IMR-90 (cell line): ENCODE measurements at regions not wholly inside any gene's neighbourhood (a gene's known extent, or its start where the extent isn't known, plus 50 kb on each side); places are given as distances from the start of the nearest gene placed in this dataset.

Experiments
- ATAC-seq: fragments of 200-7000 bp; cut with Tn5 transposase; 2 replicates; pipeline ENCODE4 v1.9.1; 2020; ENCODE audit warnings: low read depth, mild to moderate bottlenecking, moderate library complexity
- BruUV-seq: library from RNA; stranded (reverse); fragments of 400-500 nt; replicated peaks from 2 replicates; lab custom pipeline; 2021; lab: Mats Ljungman, UMichigan
- CTCF ChIA-PET: fragments of 300-600 bp; formaldehyde crosslinking; extraction: SDS; loops from one replicate; lab custom pipeline; 2021; ENCODE audit warnings: antibody characterized with exemption; lab: Yijun Ruan, JAX
- POLR2A ChIA-PET: fragments of 300-600 bp; sonication (Branson Sonifier 250); formaldehyde crosslinking; loops from one replicate; lab custom pipeline; 2022; ENCODE audit warnings: antibody characterized with exemption; ENCODE audit not compliant: unreplicated experiment; lab: Charles Lee
- DNase-seq: peaks from one replicate; pipeline ENCODE4 v3.0.0; 2013
- H2AFZ ChIP-seq: replicated peaks from 2 replicates; pipeline ENCODE3; 2013; ENCODE audit warnings: low read length, mild to moderate bottlenecking; ENCODE audit not compliant: poor library complexity
- H2AK5ac ChIP-seq: 2 replicates; pipeline ENCODE4 v1.6.1; 2013; ENCODE audit warnings: low read depth, low read length, inconsistent platforms
- H2AK9ac ChIP-seq: replicated peaks from 2 replicates; pipeline ENCODE3; 2013; ENCODE audit warnings: mild to moderate bottlenecking, low read depth, low read length, moderate library complexity; ENCODE audit not compliant: poor library complexity
- H2BK120ac ChIP-seq: 2 replicates; pipeline ENCODE4 v1.6.1; 2013; ENCODE audit warnings: low read depth, low read length, inconsistent platforms
- H2BK15ac ChIP-seq: 3 replicates; pipeline ENCODE4 v1.6.1; 2013; ENCODE audit warnings: low read depth, low read length, inconsistent platforms
- H2BK20ac ChIP-seq: 2 replicates; pipeline ENCODE4 v1.6.1; 2013; ENCODE audit warnings: low read depth, mild to moderate bottlenecking, inconsistent platforms, low read length, moderate library complexity
- H2BK5ac ChIP-seq: 2 replicates; pipeline ENCODE4 v1.6.1; 2013; ENCODE audit warnings: mild to moderate bottlenecking, low read depth, low read length, inconsistent platforms; ENCODE audit not compliant: poor library complexity, severe bottlenecking
- H3K14ac ChIP-seq: replicated peaks from 2 replicates; pipeline ENCODE4 v1.6.1; 2013; ENCODE audit warnings: low read depth, low read length, inconsistent platforms
- H3K18ac ChIP-seq: 2 replicates; pipeline ENCODE4 v1.6.1; 2013; ENCODE audit warnings: low read depth, low read length, control low read depth
- H3K23ac ChIP-seq: 2 replicates; pipeline ENCODE4 v1.6.1; 2013; ENCODE audit warnings: low read depth, low read length, inconsistent platforms
- H3K27ac ChIP-seq: 2 replicates; pipeline ENCODE4 v1.5.1; 2013; ENCODE audit warnings: mild to moderate bottlenecking, control low read depth, low read length; ENCODE audit not compliant: insufficient read depth
- H3K27me3 ChIP-seq: 2 replicates; pipeline ENCODE4 v1.6.1; 2013; ENCODE audit warnings: low read length; ENCODE audit not compliant: control insufficient read depth, insufficient read depth
- H3K36me3 ChIP-seq: 2 replicates; pipeline ENCODE4 v1.6.1; 2013; ENCODE audit warnings: low read length, mixed read lengths; ENCODE audit not compliant: control insufficient read depth, insufficient read depth
- H3K4ac ChIP-seq: 2 replicates; pipeline ENCODE4 v1.6.1; 2013; ENCODE audit warnings: low read depth, low read length, inconsistent platforms
- H3K4me1 ChIP-seq: 2 replicates; pipeline ENCODE4 v1.6.1; 2013; ENCODE audit warnings: low read length, mixed read lengths; ENCODE audit not compliant: control insufficient read depth, insufficient read depth
- H3K4me2 ChIP-seq: 2 replicates; pipeline ENCODE4 v1.6.1; 2013; ENCODE audit warnings: low read depth, mild to moderate bottlenecking, control low read depth, low read length, moderate library complexity
- H3K4me3 ChIP-seq: 2 replicates; pipeline ENCODE4 v1.5.1; 2013; ENCODE audit warnings: low read depth, mild to moderate bottlenecking, control low read depth, low read length, moderate library complexity; ENCODE audit not compliant: insufficient read depth
- H3K56ac ChIP-seq: 2 replicates; pipeline ENCODE4 v1.6.1; 2013; ENCODE audit warnings: low read length, inconsistent platforms; ENCODE audit not compliant: insufficient read depth; ENCODE audit errors: extremely low read depth
- H3K79me1 ChIP-seq, 2 experiments: 2 replicates each; pipeline ENCODE4 v1.6.1; 2013; ENCODE audit warnings: low read length in 2 of 2, inconsistent platforms in 1 of 2, low read depth in 1 of 2
- H3K9ac ChIP-seq: 2 replicates; pipeline ENCODE4 v1.6.1; 2013; ENCODE audit warnings: low read depth, low read length, control low read depth
- H3K9me1 ChIP-seq: 2 replicates; pipeline ENCODE4 v1.6.1; 2013; ENCODE audit warnings: low read length, inconsistent platforms; ENCODE audit not compliant: insufficient read depth
- H3K9me3 ChIP-seq: 2 replicates; pipeline ENCODE4 v1.6.1; 2013; ENCODE audit warnings: low read length; ENCODE audit not compliant: control insufficient read depth, insufficient read depth
- H4K20me1 ChIP-seq: 2 replicates; pipeline ENCODE4 v1.6.1; 2013; ENCODE audit warnings: low read length, inconsistent platforms; ENCODE audit not compliant: insufficient read depth
- H4K5ac ChIP-seq: 2 replicates; pipeline ENCODE4 v1.6.1; 2013; ENCODE audit warnings: mild to moderate bottlenecking, low read depth, low read length, control low read depth
- H4K8ac ChIP-seq, 2 experiments: 2 replicates each; pipeline ENCODE4 v1.6.1; 2013; ENCODE audit warnings: low read depth in 2 of 2, low read length in 2 of 2, control low read depth in 1 of 2, inconsistent platforms in 1 of 2
- H4K91ac ChIP-seq: 2 replicates; pipeline ENCODE4 v1.6.1; 2013; ENCODE audit warnings: low read depth, low read length, inconsistent platforms; ENCODE audit not compliant: insufficient read depth
- BHLHE40 ChIP-seq: fragments of 150-350 bp; IDR thresholded peaks from 2 replicates; pipeline ENCODE4 v1.6.1; 2016; ENCODE audit warnings: mild to moderate bottlenecking, low read depth, low read length
- CEBPB ChIP-seq: IDR thresholded peaks from 2 replicates; pipeline ENCODE4 v1.6.1; 2012; ENCODE audit warnings: low read depth, low read length, improper control_type of control experiment
- CHD1 ChIP-seq: IDR thresholded peaks from 2 replicates; pipeline ENCODE4 v1.6.1; 2012; ENCODE audit warnings: low read depth, low read length, improper control_type of control experiment
- CTCF ChIP-seq: conservative IDR thresholded peaks from 2 replicates; pipeline ENCODE4 v1.5.1; 2012; ENCODE audit warnings: mild to moderate bottlenecking, low read depth, low read length, improper control_type of control experiment
- ELK1 ChIP-seq: fragments of 150-350 bp; IDR thresholded peaks from 2 replicates; pipeline ENCODE4 v1.6.1; 2016; ENCODE audit warnings: low read depth, mild to moderate bottlenecking, low read length, moderate library complexity, borderline replicate concordance
- FOS ChIP-seq: fragments of 150-350 bp; IDR thresholded peaks from 2 replicates; pipeline ENCODE4 v1.6.1; 2016; ENCODE audit warnings: low read depth, low read length
- MAFK ChIP-seq: IDR thresholded peaks from 2 replicates; pipeline ENCODE4 v1.6.1; 2012; ENCODE audit warnings: low read depth, low read length, improper control_type of control experiment
- MAZ ChIP-seq: IDR thresholded peaks from 2 replicates; pipeline ENCODE4 v1.6.1; 2012; ENCODE audit warnings: low read depth, mild to moderate bottlenecking, low read length, improper control_type of control experiment, moderate library complexity, borderline replicate concordance
- MXI1 ChIP-seq: IDR thresholded peaks from 2 replicates; pipeline ENCODE4 v1.6.1; 2012; ENCODE audit warnings: low read depth, mild to moderate bottlenecking, low read length, moderate library complexity, borderline replicate concordance
- NFE2L2 ChIP-seq: fragments of 150-350 bp; IDR thresholded peaks from 2 replicates; pipeline ENCODE4 v1.6.1; 2016; ENCODE audit warnings: low read depth, mild to moderate bottlenecking, low read length
- POLR2A ChIP-seq: IDR thresholded peaks from 2 replicates; pipeline ENCODE4 v1.6.1; 2012; ENCODE audit warnings: mild to moderate bottlenecking, low read depth, low read length
- RAD21 ChIP-seq: IDR thresholded peaks from 2 replicates; pipeline ENCODE4 v1.6.1; 2012; ENCODE audit warnings: low read length, improper control_type of control experiment
- RCOR1 ChIP-seq: IDR thresholded peaks from 2 replicates; pipeline ENCODE4 v1.6.1; 2012; ENCODE audit warnings: mild to moderate bottlenecking, low read length, improper control_type of control experiment; ENCODE audit not compliant: insufficient replicate concordance
- RFX5 ChIP-seq: IDR thresholded peaks from 2 replicates; pipeline ENCODE4 v1.8.0; 2012; ENCODE audit warnings: low read depth, mild to moderate bottlenecking, low read length, moderate library complexity
- SMC3 ChIP-seq: fragments of 150-350 bp; IDR thresholded peaks from 2 replicates; pipeline ENCODE4 v1.6.1; 2016; ENCODE audit warnings: low read depth, mild to moderate bottlenecking, antibody characterized with exemption, low read length, moderate library complexity
- USF2 ChIP-seq: fragments of 150-350 bp; IDR thresholded peaks from 2 replicates; pipeline ENCODE4 v1.6.1; 2017; ENCODE audit warnings: mild to moderate bottlenecking, antibody characterized with exemption, low read length, low read depth
- WGBS, 2 experiments: methylation state at CpG; one replicate each; pipeline versions ENCODE4 v1.1.5 to v1.1.7; 2013; ENCODE audit warnings: missing lambda C conversion rate in 2 of 2; ENCODE audit not compliant: insufficient read length in 1 of 2; ENCODE audit errors: extremely low coverage in 2 of 2; 5-methylcytosine and 5-hydroxymethylcytosine counted together
- dilution Hi-C: fragments of 300-500 bp; cut with HindIII; formaldehyde crosslinking; loops from one replicate; pipeline ENCODE4 v1.14.3; 2018; ENCODE audit warnings: low sequenced_read_pairs; ENCODE audit not compliant: unreplicated experiment
- in situ Hi-C: fragments of 300-500 bp; cut with MboI; formaldehyde crosslinking; loops from 3 replicates; pipeline ENCODE4 v1.14.3; 2019; ENCODE audit warnings: low sequenced_read_pairs, inconsistent platforms, mixed read lengths
- intact Hi-C: fragments of 100-400 bp; cut with micrococcal nuclease; formaldehyde crosslinking; loops from 2 replicates; pipeline ENCODE4 v1.10.0; 2022

DNA sequence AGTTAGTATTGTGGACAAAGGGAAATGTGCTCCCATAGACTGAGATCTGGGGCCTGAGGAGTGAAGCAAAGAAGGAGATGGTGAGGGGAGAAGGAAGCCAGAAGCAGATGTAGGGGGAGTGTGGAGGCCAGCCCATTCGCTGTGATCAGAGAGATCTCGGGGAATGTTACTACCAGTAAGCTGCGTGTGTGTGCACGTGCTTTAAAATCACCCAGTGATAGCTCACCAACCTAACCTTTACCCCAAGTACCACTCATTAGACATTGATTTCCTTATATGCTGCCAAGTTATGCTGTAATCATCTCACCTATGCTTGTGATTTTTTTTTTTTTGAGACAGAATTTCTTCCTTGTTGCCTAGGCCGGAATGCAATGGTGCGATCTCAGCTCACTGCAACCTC, 659.1 kb downstream of the IRX1 start:
- H3K79me1 ChIP-seq = no peaks in the 10 kb centered on the region
- no peaks in the 10 kb centered on the region for H3K4me1 ChIP-seq
- H4K5ac ChIP-seq = no peak overlapping the region
- CTCF ChIA-PET = interaction anchor here (0.7 kb wide), 1 partner anchor 466 kb away, joined by 3 read pairs; no protein-coding TSS in a partner anchor
- peaks cover 23% of the 10 kb centered on the region for H3K9me3 ChIP-seq
- no peak overlapping the region for H2AK9ac ChIP-seq
- no peaks in the 10 kb centered on the region for H4K20me1 ChIP-seq
- no peak for TF ChIP-seq RAD21
- no peak for TF ChIP-seq USF2
- TF ChIP-seq CTCF = no peak
- no peak for TF ChIP-seq SMC3
- TF ChIP-seq RFX5 = no peak
- no peak for TF ChIP-seq POLR2A
- TF ChIP-seq CHD1 = no peak
- TF ChIP-seq NFE2L2 = no peak
- TF ChIP-seq MXI1 = no peak
- TF ChIP-seq MAZ = no peak
- TF ChIP-seq FOS = no peak
- no peak for TF ChIP-seq BHLHE40
- no peak for TF ChIP-seq RCOR1
- TF ChIP-seq CEBPB = no peak
- TF ChIP-seq ELK1 = no peak
- no peak for TF ChIP-seq MAFK
- BruUV-seq = no TSS peak
- no peak overlapping the region for H2AFZ ChIP-seq
- H3K27me3 ChIP-seq = no peaks in the 10 kb centered on the region
- WGBS, 2 experiments = no CpG with 5 or more reads among the region's 6 CpGs
- no peak overlapping the region for H3K4me3 ChIP-seq
- POLR2A ChIA-PET = no interaction called here
- intact Hi-C loops = no loop called here
- no peaks in the 10 kb centered on the region for H3K9me1 ChIP-seq
- no peak overlapping the region for H4K8ac ChIP-seq
- H3K18ac ChIP-seq = no peak overlapping the region
- no peak overlapping the region for H2BK15ac ChIP-seq
- DNase-seq (no peak), ATAC-seq (no peak)
- H3K23ac ChIP-seq = no peak overlapping the region
- no peak overlapping the region for H3K4me2 ChIP-seq
- H4K91ac ChIP-seq = no peak overlapping the region
- H3K9ac ChIP-seq = no peak overlapping the region
- no peak overlapping the region for H2BK5ac ChIP-seq
- no peak overlapping the region for H3K4ac ChIP-seq
- dilution Hi-C loops = no loop called here
- no peak overlapping the region for H3K14ac ChIP-seq
- H3K27ac ChIP-seq = no peak overlapping the region
- no peak overlapping the region for H2BK20ac ChIP-seq
- H2AK5ac ChIP-seq = no peak overlapping the region
- in situ Hi-C loops = no loop called here
- no peak overlapping the region for H3K56ac ChIP-seq
- H3K36me3 ChIP-seq = no peaks in the 10 kb centered on the region
- H2BK120ac ChIP-seq = no peak overlapping the region
